GM23338 (cell line): ENCODE measurements at regions not wholly inside any gene's neighbourhood (a gene's known extent, or its start where the extent isn't known, plus 50 kb on each side); places are given as distances from the start of the nearest gene placed in this dataset.

Experiments
- ATAC-seq: fragments of 200-7000 bp; cut with Tn5 transposase; 3 replicates; pipeline ENCODE4 v1.9.1; 2020
- DNase-seq: peaks from one replicate; pipeline ENCODE4 v3.0.0-alpha.2; 2015; ENCODE audit warnings: low spot score
- H2AFZ ChIP-seq: fragments of 200-600 bp; sonication (generic); 2 replicates; pipeline ENCODE4 v1.8.0; 2016; ENCODE audit warnings: antibody characterized with exemption, mild to moderate bottlenecking, moderate library complexity
- H3F3A ChIP-seq: fragments of 200-600 bp; sonication (generic); replicated peaks from 2 replicates; pipeline ENCODE4 v1.8.0; 2017; ENCODE audit warnings: antibody characterized with exemption, mixed run types, low read depth
- H3K27ac ChIP-seq: fragments of 200-600 bp; sonication (generic); 2 replicates; pipeline ENCODE4 v1.6.1; 2016; ENCODE audit warnings: low read depth
- H3K27me3 ChIP-seq: fragments of 200-600 bp; sonication (generic); 2 replicates; pipeline ENCODE4 v1.8.0; 2016; ENCODE audit warnings: mild to moderate bottlenecking, mixed run types, moderate library complexity; ENCODE audit not compliant: insufficient read depth
- H3K36me3 ChIP-seq: fragments of 200-600 bp; sonication (generic); 2 replicates; pipeline ENCODE4 v1.8.0; 2016; ENCODE audit warnings: mild to moderate bottlenecking; ENCODE audit not compliant: insufficient read depth
- H3K4me1 ChIP-seq: fragments of 200-600 bp; sonication (generic); 2 replicates; pipeline ENCODE4 v1.8.0; 2016; ENCODE audit warnings: mild to moderate bottlenecking, moderate library complexity; ENCODE audit not compliant: insufficient read depth
- H3K4me2 ChIP-seq: fragments of 200-600 bp; sonication (generic); 2 replicates; pipeline ENCODE4 v1.7.1; 2017; ENCODE audit warnings: mixed run types
- H3K4me3 ChIP-seq: fragments of 200-600 bp; sonication (generic); 2 replicates; pipeline ENCODE4 v1.6.1; 2016; ENCODE audit warnings: mixed run types
- H3K79me2 ChIP-seq: fragments of 200-600 bp; sonication (generic); replicated peaks from 2 replicates; pipeline ENCODE4 v1.8.0; 2017; ENCODE audit warnings: mild to moderate bottlenecking; ENCODE audit not compliant: insufficient read depth
- H3K9me2 ChIP-seq: fragments of 200-600 bp; sonication (generic); 2 replicates; pipeline ENCODE4 v1.8.0; 2017; ENCODE audit not compliant: insufficient read depth
- H4K20me1 ChIP-seq: fragments of 200-600 bp; sonication (generic); replicated peaks from 2 replicates; pipeline ENCODE4 v1.8.0; 2017; ENCODE audit warnings: mild to moderate bottlenecking; ENCODE audit not compliant: insufficient read depth
- H3K27ac Mint-ChIP-seq: 2 replicates; pipeline ENCODE4 v1.8.0; 2020; ENCODE audit warnings: inconsistent platforms, mild to moderate bottlenecking, moderate library complexity, mixed read lengths
- H3K27me3 Mint-ChIP-seq: 3 replicates; pipeline ENCODE4 v1.8.0; 2022; ENCODE audit warnings: low read depth, mild to moderate bottlenecking, moderate library complexity, mixed read lengths, inconsistent platforms; ENCODE audit not compliant: insufficient read depth, poor library complexity
- H3K36me3 Mint-ChIP-seq: 3 replicates; pipeline ENCODE4 v1.8.0; 2021; ENCODE audit warnings: low read depth, mild to moderate bottlenecking, inconsistent platforms, moderate library complexity, mixed read lengths
- H3K4me1 Mint-ChIP-seq: 3 replicates; pipeline ENCODE4 v1.8.0; 2020; ENCODE audit warnings: mild to moderate bottlenecking, inconsistent platforms, mixed read lengths
- H3K4me3 Mint-ChIP-seq: 3 replicates; pipeline ENCODE4 v1.8.0; 2021; ENCODE audit warnings: moderate library complexity, mild to moderate bottlenecking, inconsistent platforms, mixed read lengths
- H3K9me3 Mint-ChIP-seq: 3 replicates; pipeline ENCODE4 v1.8.0; 2020; ENCODE audit warnings: moderate library complexity, mild to moderate bottlenecking, inconsistent platforms, mixed read lengths
- CREB1 ChIP-seq: fragments of 250-450 bp; sonication (Bioruptor Pico); IDR thresholded peaks from 2 replicates; pipeline ENCODE4 v1.5.0; 2020; ENCODE audit warnings: low read depth, mild to moderate bottlenecking, moderate library complexity
- CTCF ChIP-seq, 2 experiments: fragments of 200-600 bp in 1 of 2; sonication (generic) in 1 of 2; conservative IDR thresholded peaks; 2 replicates each; pipeline versions ENCODE4 v1.5.1 to v1.6.1; 2016 to 2017; ENCODE audit warnings: antibody characterized with exemption in 2 of 2, low read depth in 2 of 2, mild to moderate bottlenecking in 2 of 2, moderate library complexity in 1 of 2
- ETS1 ChIP-seq: IDR thresholded peaks from 2 replicates; pipeline ENCODE4 v1.6.1; 2016; ENCODE audit warnings: antibody characterized with exemption
- EZH2 ChIP-seq: fragments of 200-600 bp; sonication (generic); IDR thresholded peaks from one replicate; pipeline ENCODE4 v1.8.0; 2017; ENCODE audit warnings: antibody characterized with exemption, mild to moderate bottlenecking, low read depth; ENCODE audit not compliant: unreplicated experiment
- EZH2phosphoT487 ChIP-seq: fragments of 200-600 bp; sonication (generic); IDR thresholded peaks from one replicate; pipeline ENCODE4 v1.8.1; 2018; ENCODE audit warnings: antibody characterized with exemption; ENCODE audit not compliant: unreplicated experiment
- JUNB ChIP-seq: IDR thresholded peaks from one replicate; pipeline ENCODE4 v1.6.1; 2016; ENCODE audit warnings: antibody characterized with exemption; ENCODE audit not compliant: unreplicated experiment
- NANOG ChIP-seq: IDR thresholded peaks from 2 replicates; pipeline ENCODE4 v1.6.1; 2016; ENCODE audit warnings: antibody characterized with exemption, borderline replicate concordance
- POLR2AphosphoS5 ChIP-seq: IDR thresholded peaks from 2 replicates; pipeline ENCODE4 v1.6.1; 2016; ENCODE audit warnings: antibody characterized with exemption, low read depth
- REST ChIP-seq: IDR thresholded peaks from one replicate; pipeline ENCODE4 v1.6.1; 2018; ENCODE audit warnings: antibody characterized with exemption; ENCODE audit not compliant: unreplicated experiment
- STAT1 ChIP-seq: IDR thresholded peaks from one replicate; pipeline ENCODE4 v1.6.1; 2016; ENCODE audit warnings: antibody characterized with exemption; ENCODE audit not compliant: unreplicated experiment
- ZNF114 ChIP-seq: fragments of 250-450 bp; sonication (Bioruptor Pico); IDR thresholded peaks from 2 replicates; pipeline ENCODE4 v1.5.0; 2020; ENCODE audit warnings: mild to moderate bottlenecking, moderate library complexity
- ZNF331 ChIP-seq: fragments of 250-450 bp; sonication (Bioruptor Pico); IDR thresholded peaks from 2 replicates; pipeline ENCODE4 v1.5.0; 2020; ENCODE audit warnings: low read depth, mild to moderate bottlenecking, moderate library complexity
- ZNF462 ChIP-seq: fragments of 250-450 bp; sonication (Bioruptor Pico); IDR thresholded peaks from 2 replicates; pipeline ENCODE4 v1.5.0; 2020; ENCODE audit warnings: mild to moderate bottlenecking, moderate library complexity

GRCh38 chr14:28612414-28612813 is 154.2 kb upstream of the FOXG1 start:
- no peak overlapping the region for H3K4me2 ChIP-seq
- Mint-ChIP-seq H3K27me3 (no peaks in the 10 kb centered on the region), H3K9me3 (peaks cover 3% of the 10 kb centered on the region; the same call in 2 of the 3 replicates), H3K4me3 (no peak overlapping the region), H3K36me3 (no peaks in the 10 kb centered on the region), H3K4me1 (no peaks in the 10 kb centered on the region), H3K27ac (no peak overlapping the region)
- H3K4me1 ChIP-seq = no peaks in the 10 kb centered on the region
- H3K4me3 ChIP-seq = no peak overlapping the region
- H3K79me2 ChIP-seq = no peaks in the 10 kb centered on the region
- no peak for TF ChIP-seq CTCF (conservative IDR thresholded peaks at IDR 0.05; ENCODE audit: low read depth in 2 of 2)
- no peak for TF ChIP-seq JUNB
- TF ChIP-seq ZNF114 (CRISPR knock-in tag) = no peak
- no peak for TF ChIP-seq REST
- no peak for TF ChIP-seq EZH2
- no peak for TF ChIP-seq NANOG
- no peak for TF ChIP-seq ZNF462 (CRISPR knock-in tag)
- no peak for TF ChIP-seq EZH2phosphoT487
- TF ChIP-seq ETS1 = no peak
- no peak for TF ChIP-seq POLR2AphosphoS5
- no peak for TF ChIP-seq CREB1 (CRISPR knock-in tag)
- TF ChIP-seq STAT1 = no peak
- no peak for TF ChIP-seq ZNF331
- no peak overlapping the region for H3K27ac ChIP-seq
- H2AFZ ChIP-seq = no peak overlapping the region
- no peaks in the 10 kb centered on the region for H3K36me3 ChIP-seq
- no peaks in the 10 kb centered on the region for H3F3A ChIP-seq
- DNase-seq = no peak
- no peaks in the 10 kb centered on the region for H4K20me1 ChIP-seq
- no peak for ATAC-seq
- no peaks in the 10 kb centered on the region for H3K27me3 ChIP-seq
- no peaks in the 10 kb centered on the region for H3K9me2 ChIP-seq
